HEK293 (cell line): ENCODE measurements at regions not wholly inside any gene's neighbourhood (a gene's known extent, or its start where the extent isn't known, plus 50 kb on each side); places are given as distances from the start of the nearest gene placed in this dataset.

Experiments used
- CTCF ChIA-PET: fragments of 350-600 bp; formaldehyde crosslinking; extraction: SDS; loops from one replicate; lab custom pipeline; 2021; ENCODE audit warnings: antibody characterized with exemption; lab: Yijun Ruan, JAX
- POLR2A ChIA-PET: fragments of 300-600 bp; formaldehyde crosslinking; extraction: SDS; loops from one replicate; lab custom pipeline; 2020; ENCODE audit warnings: antibody characterized with exemption, inconsistent platforms; lab: Yijun Ruan, JAX
- H3K27ac ChIP-seq: fragments of 200-500 bp; sonication (Bioruptor generic); 2 replicates; pipeline ENCODE4 v1.5.1; 2014; ENCODE audit warnings: low read depth, low read length, control low read depth, inconsistent platforms; ENCODE audit errors: extremely low read depth
- H3K36me3 ChIP-seq, 2 experiments: fragments of 200-500 bp in 1 of 2; sonication (Bioruptor generic) in 1 of 2; 1 replicate in 1 of 2; 2 replicates in 1 of 2; pipeline ENCODE4 v1.5.1; 2014 to 2017; ENCODE audit warnings: inconsistent platforms in 2 of 2, low read length in 2 of 2; ENCODE audit not compliant: control insufficient read depth in 2 of 2, insufficient read depth in 1 of 2
- H3K4me1 ChIP-seq: fragments of 200-500 bp; sonication (Bioruptor generic); 2 replicates; pipeline ENCODE4 v1.5.1; 2014; ENCODE audit warnings: mild to moderate bottlenecking, low read length, inconsistent platforms; ENCODE audit not compliant: control insufficient read depth, insufficient read depth
- H3K4me3 ChIP-seq: 2 replicates; pipeline ENCODE4 v1.5.1; 2011; ENCODE audit warnings: low read depth, mild to moderate bottlenecking, control low read depth, low read length, moderate library complexity
- H3K9me3 ChIP-seq: fragments of 200-500 bp; sonication (Bioruptor generic); 2 replicates; pipeline ENCODE4 v1.5.1; 2014; ENCODE audit warnings: low read depth, low read length, inconsistent platforms; ENCODE audit not compliant: control insufficient read depth, insufficient read depth
- GLI4 ChIP-seq: fragments of 450-650 bp; formaldehyde crosslinking; IDR thresholded peaks from 2 replicates; pipeline ENCODE4 v1.5.1; 2016; ENCODE audit warnings: missing biosample characterization, missing genetic modification characterization
- GLIS1 ChIP-seq: fragments of 450-650 bp; formaldehyde crosslinking; IDR thresholded peaks from 2 replicates; pipeline ENCODE4 v1.5.1; 2016; ENCODE audit warnings: missing biosample characterization, missing genetic modification characterization
- ZBTB7A ChIP-seq: fragments of 450-650 bp; formaldehyde crosslinking; IDR thresholded peaks from 2 replicates; pipeline ENCODE4 v1.5.1; 2016; ENCODE audit warnings: low read depth, missing biosample characterization, missing genetic modification characterization
- ZFP3 ChIP-seq: fragments of 450-650 bp; formaldehyde crosslinking; IDR thresholded peaks from 2 replicates; pipeline ENCODE4 v1.5.1; 2016; ENCODE audit warnings: low read depth, missing biosample characterization, missing genetic modification characterization
- ZNF146 ChIP-seq: fragments of 450-650 bp; formaldehyde crosslinking; IDR thresholded peaks from 2 replicates; pipeline ENCODE4 v1.5.1; 2016; ENCODE audit warnings: missing biosample characterization, missing genetic modification characterization
- ZNF175 ChIP-seq: fragments of 450-650 bp; formaldehyde crosslinking; IDR thresholded peaks from 2 replicates; pipeline ENCODE4 v1.5.1; 2016; ENCODE audit warnings: missing biosample characterization, missing genetic modification characterization
- ZNF214 ChIP-seq: fragments of 450-650 bp; formaldehyde crosslinking; IDR thresholded peaks from 2 replicates; pipeline ENCODE4 v1.5.1; 2017; ENCODE audit warnings: missing biosample characterization, mild to moderate bottlenecking, missing genetic modification characterization, borderline replicate concordance
- ZNF239 ChIP-seq: fragments of 450-650 bp; formaldehyde crosslinking; IDR thresholded peaks from 2 replicates; pipeline ENCODE4 v1.5.1; 2016; ENCODE audit warnings: missing biosample characterization, missing genetic modification characterization
- ZNF394 ChIP-seq: fragments of 450-650 bp; formaldehyde crosslinking; IDR thresholded peaks from 2 replicates; pipeline ENCODE4 v1.5.1; 2016; ENCODE audit warnings: missing biosample characterization, missing genetic modification characterization, mild to moderate bottlenecking, moderate library complexity, borderline replicate concordance
- ZNF529 ChIP-seq: fragments of 450-650 bp; formaldehyde crosslinking; IDR thresholded peaks from 2 replicates; pipeline ENCODE4 v1.5.1; 2017; ENCODE audit warnings: missing genetic modification characterization, missing biosample characterization; ENCODE audit not compliant: insufficient replicate concordance
- ZNF600 ChIP-seq: fragments of 450-650 bp; formaldehyde crosslinking; IDR thresholded peaks from 2 replicates; pipeline ENCODE4 v1.5.1; 2016; ENCODE audit warnings: missing biosample characterization, missing genetic modification characterization
- ZNF621 ChIP-seq: fragments of 450-650 bp; formaldehyde crosslinking; IDR thresholded peaks from 2 replicates; pipeline ENCODE4 v1.5.1; 2017; ENCODE audit warnings: missing biosample characterization, missing genetic modification characterization
- ZNF664 ChIP-seq: fragments of 450-650 bp; formaldehyde crosslinking; IDR thresholded peaks from 2 replicates; pipeline ENCODE4 v1.5.1; 2016; ENCODE audit warnings: missing biosample characterization, missing genetic modification characterization
- ZNF701 ChIP-seq: fragments of 450-650 bp; formaldehyde crosslinking; IDR thresholded peaks from 2 replicates; pipeline ENCODE4 v1.5.1; 2016; ENCODE audit warnings: missing biosample characterization, missing genetic modification characterization
- ZSCAN30 ChIP-seq: fragments of 450-650 bp; IDR thresholded peaks from 2 replicates; pipeline ENCODE4 v1.5.1; 2018; ENCODE audit warnings: missing biosample characterization, mild to moderate bottlenecking, missing genetic modification characterization, moderate library complexity
- TF ChIP-seq, protein P1 (sequence below): fragments of 450-650 bp; formaldehyde crosslinking; IDR thresholded peaks from 2 replicates; pipeline ENCODE4 v1.5.1; 2016; ENCODE audit warnings: missing biosample characterization, missing genetic modification characterization, low read depth
- TF ChIP-seq, protein P2 (sequence below): fragments of 450-650 bp; formaldehyde crosslinking; IDR thresholded peaks from 2 replicates; pipeline ENCODE4 v1.5.1; 2016; ENCODE audit warnings: missing biosample characterization, missing genetic modification characterization, borderline replicate concordance
- TF ChIP-seq, protein P3 (sequence below): fragments of 450-650 bp; formaldehyde crosslinking; IDR thresholded peaks from 2 replicates; pipeline ENCODE4 v1.5.1; 2017; ENCODE audit warnings: missing biosample characterization, missing genetic modification characterization
- TF ChIP-seq, protein P4 (sequence below): fragments of 450-650 bp; formaldehyde crosslinking; IDR thresholded peaks from 2 replicates; pipeline ENCODE4 v1.5.1; 2016; ENCODE audit warnings: missing biosample characterization, missing genetic modification characterization

DNA sequence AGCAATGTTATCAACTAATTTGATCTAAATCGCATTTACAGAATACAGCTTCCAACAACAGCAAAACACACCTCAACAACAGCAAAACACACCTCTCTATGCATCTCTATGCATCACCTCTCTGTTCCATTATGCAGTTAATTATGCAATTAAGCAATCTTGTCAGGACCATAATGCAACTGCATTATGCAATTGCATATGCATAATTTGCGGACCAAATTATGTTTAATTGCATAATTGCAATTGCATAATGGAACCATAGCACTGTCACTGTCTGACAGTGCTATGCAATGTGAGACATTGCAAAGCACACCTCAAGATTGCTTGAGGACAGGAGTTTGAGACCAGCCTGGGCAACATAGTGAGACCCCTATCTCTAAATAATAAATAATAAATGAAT, 80.4 kb upstream of the PRSS3 start:
- CTCF ChIA-PET = interaction anchor here (0.6 to 1.2 kb wide), 2 partner anchors 61 to 91 kb away, joined by 4 to 5 read pairs; no protein-coding TSS in a partner anchor
- TF ChIP-seq ZNF529 (tag by site-specific recombination) (no peak), ZNF239 (tag by site-specific recombination) (no peak), ZNF146 (no peak), ZNF701 (no peak)
- TF ChIP-seq, protein P1, sequence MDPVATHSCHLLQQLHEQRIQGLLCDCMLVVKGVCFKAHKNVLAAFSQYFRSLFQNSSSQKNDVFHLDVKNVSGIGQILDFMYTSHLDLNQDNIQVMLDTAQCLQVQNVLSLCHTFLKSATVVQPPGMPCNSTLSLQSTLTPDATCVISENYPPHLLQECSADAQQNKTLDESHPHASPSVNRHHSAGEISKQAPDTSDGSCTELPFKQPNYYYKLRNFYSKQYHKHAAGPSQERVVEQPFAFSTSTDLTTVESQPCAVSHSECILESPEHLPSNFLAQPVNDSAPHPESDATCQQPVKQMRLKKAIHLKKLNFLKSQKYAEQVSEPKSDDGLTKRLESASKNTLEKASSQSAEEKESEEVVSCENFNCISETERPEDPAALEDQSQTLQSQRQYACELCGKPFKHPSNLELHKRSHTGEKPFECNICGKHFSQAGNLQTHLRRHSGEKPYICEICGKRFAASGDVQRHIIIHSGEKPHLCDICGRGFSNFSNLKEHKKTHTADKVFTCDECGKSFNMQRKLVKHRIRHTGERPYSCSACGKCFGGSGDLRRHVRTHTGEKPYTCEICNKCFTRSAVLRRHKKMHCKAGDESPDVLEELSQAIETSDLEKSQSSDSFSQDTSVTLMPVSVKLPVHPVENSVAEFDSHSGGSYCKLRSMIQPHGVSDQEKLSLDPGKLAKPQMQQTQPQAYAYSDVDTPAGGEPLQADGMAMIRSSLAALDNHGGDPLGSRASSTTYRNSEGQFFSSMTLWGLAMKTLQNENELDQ (tag by site-specific recombination) = no peak
- TF ChIP-seq, all 188 proteins: peak for 0
- H3K4me1 ChIP-seq = no peaks in the 10 kb centered on the region
- POLR2A ChIA-PET = no interaction called here
- no peaks in the 10 kb centered on the region for H3K36me3 ChIP-seq
- no peak overlapping the region for H3K4me3 ChIP-seq
- H3K27ac ChIP-seq = no peak overlapping the region
- no peaks in the 10 kb centered on the region for H3K9me3 ChIP-seq

DNA sequence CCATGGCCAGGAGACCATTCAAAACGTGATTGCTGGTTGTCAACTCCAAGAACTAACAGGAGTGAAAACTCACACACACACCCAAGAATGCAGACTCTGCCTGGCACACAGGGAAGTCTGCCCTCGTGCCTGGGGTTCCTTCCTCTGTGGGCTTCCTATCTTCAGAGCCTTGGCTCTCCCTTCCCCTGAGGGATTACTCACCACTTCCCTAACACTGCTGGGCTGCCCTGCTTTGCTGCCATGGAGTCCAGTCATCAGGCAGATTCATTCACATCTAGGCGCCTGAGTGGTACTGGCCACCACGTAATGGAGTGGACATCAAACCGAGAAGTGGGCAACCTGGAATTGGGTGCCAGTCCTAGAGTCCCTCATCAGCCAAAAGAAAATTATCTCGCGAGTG, 76.4 kb upstream of the PRSS3 start:
- no peaks in the 10 kb centered on the region for H3K4me1 ChIP-seq
- ChIA-PET POLR2A (no interaction called here), CTCF (interaction anchor here (0.7 to 11.4 kb wide), 8 partner anchors 9 to 344 kb away, joined by 3 to 581 read pairs (median 4); no protein-coding TSS in a partner anchor)
- H3K9me3 ChIP-seq = no peaks in the 10 kb centered on the region
- H3K27ac ChIP-seq = no peak overlapping the region
- no peak overlapping the region for H3K4me3 ChIP-seq
- H3K36me3 ChIP-seq = no peaks in the 10 kb centered on the region
- no peak for TF ChIP-seq GLI4 (tag by site-specific recombination)
- TF ChIP-seq, protein P2, sequence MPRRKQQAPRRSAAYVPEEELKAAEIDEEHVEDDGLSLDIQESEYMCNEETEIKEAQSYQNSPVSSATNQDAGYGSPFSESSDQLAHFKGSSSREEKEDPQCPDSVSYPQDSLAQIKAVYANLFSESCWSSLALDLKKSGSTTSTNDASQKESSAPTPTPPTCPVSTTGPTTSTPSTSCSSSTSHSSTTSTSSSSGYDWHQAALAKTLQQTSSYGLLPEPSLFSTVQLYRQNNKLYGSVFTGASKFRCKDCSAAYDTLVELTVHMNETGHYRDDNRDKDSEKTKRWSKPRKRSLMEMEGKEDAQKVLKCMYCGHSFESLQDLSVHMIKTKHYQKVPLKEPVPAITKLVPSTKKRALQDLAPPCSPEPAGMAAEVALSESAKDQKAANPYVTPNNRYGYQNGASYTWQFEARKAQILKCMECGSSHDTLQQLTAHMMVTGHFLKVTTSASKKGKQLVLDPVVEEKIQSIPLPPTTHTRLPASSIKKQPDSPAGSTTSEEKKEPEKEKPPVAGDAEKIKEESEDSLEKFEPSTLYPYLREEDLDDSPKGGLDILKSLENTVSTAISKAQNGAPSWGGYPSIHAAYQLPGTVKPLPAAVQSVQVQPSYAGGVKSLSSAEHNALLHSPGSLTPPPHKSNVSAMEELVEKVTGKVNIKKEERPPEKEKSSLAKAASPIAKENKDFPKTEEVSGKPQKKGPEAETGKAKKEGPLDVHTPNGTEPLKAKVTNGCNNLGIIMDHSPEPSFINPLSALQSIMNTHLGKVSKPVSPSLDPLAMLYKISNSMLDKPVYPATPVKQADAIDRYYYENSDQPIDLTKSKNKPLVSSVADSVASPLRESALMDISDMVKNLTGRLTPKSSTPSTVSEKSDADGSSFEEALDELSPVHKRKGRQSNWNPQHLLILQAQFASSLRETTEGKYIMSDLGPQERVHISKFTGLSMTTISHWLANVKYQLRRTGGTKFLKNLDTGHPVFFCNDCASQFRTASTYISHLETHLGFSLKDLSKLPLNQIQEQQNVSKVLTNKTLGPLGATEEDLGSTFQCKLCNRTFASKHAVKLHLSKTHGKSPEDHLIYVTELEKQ (tag by site-specific recombination) = no peak
- TF ChIP-seq ZNF600 (tag by site-specific recombination) = no peak
- TF ChIP-seq ZSCAN30 (tag by site-specific recombination) = no peak
- no peak for TF ChIP-seq ZNF175 (tag by site-specific recombination)
- no peak for TF ChIP-seq ZNF621 (tag by site-specific recombination)
- no peak for TF ChIP-seq GLIS1 (tag by site-specific recombination)
- TF ChIP-seq ZNF394 = no peak
- TF ChIP-seq ZFP3 (tag by site-specific recombination) = no peak
- TF ChIP-seq ZBTB7A = no peak
- TF ChIP-seq, protein P3, sequence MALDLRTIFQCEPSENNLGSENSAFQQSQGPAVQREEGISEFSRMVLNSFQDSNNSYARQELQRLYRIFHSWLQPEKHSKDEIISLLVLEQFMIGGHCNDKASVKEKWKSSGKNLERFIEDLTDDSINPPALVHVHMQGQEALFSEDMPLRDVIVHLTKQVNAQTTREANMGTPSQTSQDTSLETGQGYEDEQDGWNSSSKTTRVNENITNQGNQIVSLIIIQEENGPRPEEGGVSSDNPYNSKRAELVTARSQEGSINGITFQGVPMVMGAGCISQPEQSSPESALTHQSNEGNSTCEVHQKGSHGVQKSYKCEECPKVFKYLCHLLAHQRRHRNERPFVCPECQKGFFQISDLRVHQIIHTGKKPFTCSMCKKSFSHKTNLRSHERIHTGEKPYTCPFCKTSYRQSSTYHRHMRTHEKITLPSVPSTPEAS (tag by site-specific recombination) = no peak
- TF ChIP-seq ZNF664 (tag by site-specific recombination) = no peak
- TF ChIP-seq, protein P4, sequence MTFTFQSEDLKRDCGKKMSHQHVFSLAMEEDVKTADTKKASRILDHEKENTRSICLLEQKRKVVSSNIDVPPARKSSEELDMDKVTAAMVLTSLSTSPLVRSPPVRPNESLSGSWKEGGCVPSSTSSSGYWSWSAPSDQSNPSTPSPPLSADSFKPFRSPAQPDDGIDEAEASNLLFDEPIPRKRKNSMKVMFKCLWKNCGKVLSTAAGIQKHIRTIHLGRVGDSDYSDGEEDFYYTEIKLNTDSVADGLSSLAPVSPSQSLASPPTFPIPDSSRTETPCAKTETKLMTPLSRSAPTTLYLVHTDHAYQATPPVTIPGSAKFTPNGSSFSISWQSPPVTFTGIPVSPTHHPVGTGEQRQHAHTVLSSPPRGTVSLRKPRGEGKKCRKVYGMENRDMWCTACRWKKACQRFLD = no peak
- no peak for TF ChIP-seq ZNF214
